HG03108 (cell line): ENCODE measurements at regions not wholly inside any gene's neighbourhood (a gene's known extent, or its start where the extent isn't known, plus 50 kb on each side); places are given as distances from the start of the nearest gene placed in this dataset.

Experiments used
- ATAC-seq: cut with Tn5 transposase; IDR thresholded peaks from one replicate; pipeline ENCODE4 v1.9.1; 2021; ENCODE audit warnings: moderate library complexity; ENCODE audit not compliant: unreplicated experiment

DNA sequence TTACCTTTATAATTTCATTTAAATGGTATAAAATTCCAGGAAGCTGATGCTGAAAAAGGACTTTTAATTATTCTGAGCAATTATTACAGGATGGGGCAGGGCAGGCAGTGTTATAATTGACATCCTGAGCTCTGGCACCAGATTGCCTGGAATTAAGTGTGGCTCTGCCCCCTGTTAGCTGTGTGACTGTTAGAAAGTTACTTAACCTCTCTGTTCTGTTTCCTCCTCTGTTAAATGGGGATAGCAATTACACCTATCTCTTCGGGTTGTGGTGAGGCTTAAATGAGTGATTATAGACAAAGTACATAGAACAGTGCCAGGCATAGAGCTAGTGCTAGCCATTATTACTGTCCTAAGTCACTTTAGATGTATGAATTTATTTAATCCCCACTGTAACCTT lies 327.3 kb downstream of the SMAD2 start:
- ATAC-seq = no peak

- no peak for ATAC-seq
Observed at GRCh38 chr18:47602273-47602897, 328.1 kb downstream of the SMAD2 start.

DNA sequence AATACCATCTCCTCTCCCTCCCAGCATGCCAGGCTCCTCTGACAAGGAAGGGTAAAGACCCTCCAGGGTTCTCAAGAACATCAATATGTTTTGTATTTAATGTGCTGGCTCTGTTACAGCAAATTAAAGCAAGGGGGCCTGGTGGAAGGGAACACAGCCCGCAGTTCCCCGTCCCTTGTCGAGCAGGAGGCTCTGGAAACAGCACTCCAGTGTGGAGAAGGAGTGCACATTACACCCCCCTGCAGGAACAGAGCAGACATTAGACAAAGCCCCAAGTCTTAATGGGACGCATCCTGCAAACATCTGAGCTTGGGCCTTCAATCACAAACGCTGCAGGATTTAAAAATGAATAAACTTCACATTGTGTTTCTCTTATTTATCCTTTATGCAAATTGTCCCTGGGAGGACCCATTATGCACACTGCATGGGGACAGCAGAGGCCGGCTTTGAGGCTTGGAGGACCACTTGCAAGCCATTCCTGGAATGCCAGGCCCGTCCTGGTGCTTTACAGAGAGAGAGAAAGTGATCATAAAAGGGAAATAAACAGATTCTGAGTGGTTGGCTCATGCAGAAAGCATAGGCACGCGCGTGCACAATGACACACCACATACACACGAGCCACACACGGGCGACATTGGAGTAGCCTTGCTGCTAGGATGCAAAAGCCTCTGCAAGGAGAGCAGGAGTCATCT lies 328.7 kb downstream of the SMAD2 start:
- no peak for ATAC-seq

GRCh38 chr18:47595831-47596501 lies 334.5 kb downstream of the SMAD2 start:
- no peak for ATAC-seq

GRCh38 chr18:47594621-47595086 lies 335.8 kb downstream of the SMAD2 start:
- no peak for ATAC-seq

- no peak for ATAC-seq
Observed at GRCh38 chr18:47593744-47594472, 336.6 kb downstream of the SMAD2 start.

- ATAC-seq = no peak
Observed at GRCh38 chr18:47591429-47591828, 339.0 kb downstream of the SMAD2 start.

- no peak for ATAC-seq
Observed at GRCh38 chr18:47587587-47587986, 336.1 kb upstream of the SKOR2 start.

GRCh38 chr18:47586418-47587070 lies 335.1 kb upstream of the SKOR2 start:
- no peak for ATAC-seq

- no peak for ATAC-seq
Observed at GRCh38 chr18:47585914-47586313, 334.5 kb upstream of the SKOR2 start.

DNA sequence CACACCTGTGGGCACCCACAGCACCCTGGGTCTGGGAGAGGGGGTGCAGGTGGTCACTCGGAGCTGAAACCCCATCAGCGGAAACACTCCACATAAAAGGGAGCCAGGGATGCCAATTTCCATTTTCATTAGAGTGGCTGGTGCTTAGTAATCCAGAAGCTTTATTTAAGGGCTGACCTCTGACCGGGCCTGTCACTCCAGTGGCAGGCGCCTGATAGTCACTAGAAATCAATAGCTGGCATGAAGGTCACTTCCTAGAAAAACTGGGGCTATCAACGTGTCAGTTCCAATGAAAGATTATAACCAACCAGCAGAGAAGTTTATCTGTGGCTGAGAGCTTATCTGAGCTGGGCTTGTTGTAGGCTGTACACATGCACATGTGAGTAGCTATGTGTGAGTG lies 333.7 kb upstream of the SKOR2 start:
- no peak for ATAC-seq

GRCh38 chr18:47582093-47582492 lies 330.6 kb upstream of the SKOR2 start:
- no peak for ATAC-seq

DNA sequence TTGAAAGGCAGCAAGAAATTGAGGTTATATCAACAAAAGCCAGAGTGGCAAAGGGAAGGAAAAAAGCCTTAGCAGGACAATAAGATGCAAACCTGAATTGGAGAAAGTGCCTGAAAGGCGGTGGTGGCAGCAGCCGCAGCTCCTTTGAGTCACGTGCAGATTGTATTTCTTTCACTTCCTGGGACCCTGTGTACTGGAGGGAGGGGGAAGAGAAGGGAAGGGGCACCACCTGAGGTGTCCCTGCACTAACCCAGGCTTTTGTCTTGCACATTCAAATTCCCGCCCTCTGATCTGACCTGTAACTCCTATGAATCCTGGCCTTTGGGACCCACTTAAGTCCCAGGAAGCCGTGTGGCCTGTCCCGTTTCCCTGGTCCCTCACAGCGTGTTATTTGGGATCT lies 326.1 kb upstream of the SKOR2 start:
- no peak for ATAC-seq

- ATAC-seq = no peak
Observed at GRCh38 chr18:47574966-47575365, 323.5 kb upstream of the SKOR2 start.

DNA sequence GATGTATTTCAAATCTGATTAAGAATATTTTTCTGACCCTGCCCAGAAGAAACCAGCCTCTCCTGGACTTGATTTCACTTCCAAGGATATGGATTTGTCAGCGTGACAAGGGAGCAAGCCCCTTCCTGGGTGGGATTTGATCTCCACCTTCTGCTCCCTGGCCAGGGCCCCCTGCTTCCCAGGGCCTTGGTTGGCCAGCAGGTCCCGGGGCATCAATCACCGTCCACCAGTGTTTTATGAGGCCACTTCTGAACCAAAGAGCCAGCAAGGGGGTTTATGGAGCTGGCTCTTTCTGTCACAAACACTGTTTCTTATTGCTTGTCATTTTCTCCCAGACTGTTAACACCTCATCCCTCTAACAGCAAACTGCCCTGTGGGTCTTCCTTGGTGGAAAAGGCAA lies 320.5 kb upstream of the SKOR2 start:
- ATAC-seq = no peak

DNA sequence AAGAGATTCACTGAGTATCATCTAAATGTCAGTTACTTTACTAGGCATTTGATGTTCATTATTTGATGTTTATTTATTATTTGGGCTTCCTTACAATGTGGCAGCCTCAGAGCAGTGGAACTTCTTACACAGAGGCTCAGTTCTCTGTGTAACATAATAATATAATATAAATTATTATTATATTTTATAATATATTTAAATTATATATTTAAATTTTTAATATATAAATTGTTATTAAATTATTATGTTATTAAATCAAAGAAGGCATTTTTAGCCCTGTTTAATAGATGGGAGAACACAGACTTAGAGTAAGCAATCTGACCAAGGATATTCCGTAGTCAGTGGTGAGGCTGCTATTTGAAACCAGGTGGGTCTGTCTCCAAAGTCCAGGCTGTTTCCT lies 315.3 kb upstream of the SKOR2 start:
- no peak for ATAC-seq

DNA sequence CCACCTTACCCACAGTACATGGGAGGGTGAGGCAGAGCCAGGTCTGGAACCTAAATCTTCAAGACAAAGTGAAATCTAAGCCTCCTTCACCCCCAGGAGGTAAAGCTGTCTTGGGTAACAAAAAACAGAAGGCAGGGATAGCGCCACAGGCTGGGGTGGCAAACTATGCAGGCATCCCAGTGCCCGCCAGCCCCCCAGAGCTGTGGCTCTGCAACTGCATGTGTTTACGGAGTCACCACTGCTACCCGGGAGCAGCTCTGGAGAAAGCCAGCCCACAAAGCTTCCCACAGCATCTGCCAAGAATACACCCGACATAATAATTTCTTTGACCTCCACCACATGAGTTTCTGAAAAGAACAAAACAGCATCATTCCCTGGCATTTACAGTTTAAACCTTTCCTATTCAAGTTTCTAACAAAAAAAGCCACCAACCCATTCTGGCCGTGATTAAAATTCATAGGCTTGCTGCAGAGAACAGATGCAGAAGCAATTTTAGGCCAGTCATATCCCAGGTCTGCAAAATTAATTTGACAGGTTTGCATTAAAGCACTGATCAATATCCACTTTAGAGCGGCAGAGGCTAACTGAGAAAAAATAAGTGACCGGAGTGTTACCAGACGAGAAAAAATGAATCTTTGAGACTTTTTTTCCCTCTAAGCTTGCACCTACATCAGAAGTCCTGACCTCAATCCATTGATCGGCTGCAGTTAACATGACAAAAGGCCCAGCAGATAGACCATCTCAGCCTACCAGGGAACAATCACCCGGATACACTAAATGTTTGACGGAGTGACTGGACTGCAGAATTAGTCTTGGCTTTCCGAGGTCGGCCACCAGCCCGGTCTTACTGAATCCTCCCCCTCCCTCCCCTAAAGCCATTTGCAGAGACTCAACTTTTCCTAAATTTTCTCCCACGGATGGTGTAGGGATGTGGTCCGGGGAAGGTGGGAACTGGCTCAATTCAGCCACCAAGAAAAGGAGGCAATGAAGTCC lies 309.6 kb upstream of the SKOR2 start:
- ATAC-seq = no peak

- peak; percentile 92 for ATAC-seq
Observed at GRCh38 chr18:47558110-47558750, 306.8 kb upstream of the SKOR2 start.

DNA sequence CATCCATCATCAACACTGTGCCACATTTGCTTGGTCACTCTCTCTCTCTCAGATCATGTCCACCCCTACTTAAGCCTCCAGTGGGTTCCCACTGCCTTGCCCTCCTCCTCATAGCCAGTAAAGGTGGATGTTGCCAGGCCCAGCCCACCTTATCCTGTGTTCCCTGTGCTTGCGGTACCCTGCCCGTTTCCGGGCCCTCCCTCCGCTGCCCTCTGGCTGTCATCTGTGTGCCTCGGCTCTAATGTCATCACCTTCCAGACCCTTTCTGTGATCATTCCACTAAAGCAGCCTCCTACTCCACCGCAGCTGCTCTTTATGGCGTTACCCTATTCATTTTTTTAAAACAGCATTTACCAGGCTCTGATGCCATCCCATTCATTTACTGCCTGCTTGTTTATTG lies 305.7 kb upstream of the SKOR2 start:
- ATAC-seq = no peak
